ENCODE measurements at regions not wholly inside any gene's neighbourhood (a gene's known extent, or its start where the extent isn't known, plus 50 kb on each side); places are given as distances from the start of the nearest gene placed in this dataset.
"Not testable (repeated sequence)": the region's sequence is repeated elsewhere in the genome, so short reads cannot be mapped to it uniquely, and the experiment has no call there.

DNA sequence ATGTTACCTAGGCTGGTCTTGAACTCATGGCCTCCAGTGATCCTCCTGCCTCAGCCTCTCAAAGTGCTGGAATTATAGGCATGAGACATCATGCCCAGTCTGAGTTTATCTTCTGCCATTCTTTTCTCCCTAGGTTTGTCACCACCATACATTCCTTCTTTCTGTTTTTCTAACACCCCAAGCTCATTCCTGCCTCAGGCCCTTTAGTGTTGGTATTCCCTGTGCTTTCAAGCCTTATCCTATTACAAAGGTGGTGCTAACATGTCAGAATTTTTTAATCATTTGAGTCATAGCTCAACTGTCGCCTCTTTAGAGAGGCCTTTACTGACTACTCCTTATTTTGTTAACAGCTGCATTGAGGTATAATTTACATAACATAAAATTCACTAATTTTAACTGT is 221.1 kb upstream of the PRSS16 start:
- H3K4me1 Mint-ChIP-seq (ENCODE audit: low read depth in 2 of 2): no peaks in the 10 kb centered on the region
- DNase-seq: no peak
- peaks cover 32 to 43% of the 10 kb centered on the region in 2 donors for H3K27me3 Mint-ChIP-seq
- H3K4me3 Mint-ChIP-seq: no peak overlapping the region
- no peak overlapping the region for H3K27ac Mint-ChIP-seq
- ATAC-seq (replicated peaks): no peak
- H3K9me3 Mint-ChIP-seq: no peaks in the 10 kb centered on the region
- H3K36me3 Mint-ChIP-seq (ENCODE audit: insufficient read depth): peaks cover 4% of the 10 kb centered on the region

DNA sequence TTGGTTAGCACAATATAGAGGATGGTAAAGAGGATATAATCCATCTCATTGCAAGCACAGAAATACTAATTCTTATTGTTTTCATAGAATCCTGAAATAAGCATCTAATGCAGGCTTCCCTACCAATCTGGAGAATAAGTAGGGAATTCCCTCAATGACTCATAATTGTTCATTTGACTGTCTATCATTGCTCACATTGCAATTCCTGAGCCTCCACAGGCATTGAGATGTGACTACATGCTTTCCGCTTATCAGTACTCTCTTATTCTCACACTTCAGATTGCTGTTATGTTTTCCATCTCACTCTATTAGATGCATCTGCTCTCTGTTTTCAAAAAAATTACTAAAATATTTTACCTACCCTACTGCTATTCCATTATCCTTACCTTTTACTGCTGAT is 216.2 kb upstream of the PRSS16 start:
- no peaks in the 10 kb centered on the region for H3K9me3 Mint-ChIP-seq
- no peak overlapping the region for H3K27ac Mint-ChIP-seq
- H3K4me3 Mint-ChIP-seq: no peak overlapping the region
- ATAC-seq (replicated peaks): no peak
- no peak for DNase-seq
- H3K4me1 Mint-ChIP-seq (ENCODE audit: low read depth in 2 of 2): no peaks in the 10 kb centered on the region
- H3K27me3 Mint-ChIP-seq: peaks cover 58 to 73% of the 10 kb centered on the region in 2 donors
- peaks cover 4% of the 10 kb centered on the region for H3K36me3 Mint-ChIP-seq (ENCODE audit: insufficient read depth)

DNA sequence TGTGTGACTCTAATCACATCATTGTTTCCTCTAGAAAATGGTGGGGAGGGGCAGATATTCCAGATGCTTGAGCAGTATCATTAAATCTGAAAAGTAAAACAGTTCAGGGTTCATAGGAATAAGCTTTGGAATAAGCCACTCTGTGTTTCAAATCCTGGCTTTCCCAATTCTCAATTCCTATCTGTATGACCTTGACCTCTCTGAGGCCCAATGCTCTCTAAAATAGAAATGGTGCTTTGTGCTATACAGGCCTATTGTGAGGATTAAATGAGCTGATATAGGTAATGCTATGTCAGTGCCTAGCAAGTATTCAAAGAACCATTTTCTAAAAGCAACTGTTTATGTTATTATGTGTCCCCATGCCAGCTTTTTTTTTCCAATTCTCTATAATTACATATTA is 209.0 kb upstream of the PRSS16 start:
- H3K27ac Mint-ChIP-seq: no peak overlapping the region
- peaks cover 75 to 83% of the 10 kb centered on the region in 2 donors for H3K27me3 Mint-ChIP-seq
- H3K4me1 Mint-ChIP-seq (ENCODE audit: low read depth in 2 of 2): no peaks in the 10 kb centered on the region
- H3K9me3 Mint-ChIP-seq: no peaks in the 10 kb centered on the region
- H3K36me3 Mint-ChIP-seq (ENCODE audit: insufficient read depth): no peaks in the 10 kb centered on the region
- H3K4me3 Mint-ChIP-seq: no peak overlapping the region
- ATAC-seq (replicated peaks) (no peak), DNase-seq (no peak)

DNA sequence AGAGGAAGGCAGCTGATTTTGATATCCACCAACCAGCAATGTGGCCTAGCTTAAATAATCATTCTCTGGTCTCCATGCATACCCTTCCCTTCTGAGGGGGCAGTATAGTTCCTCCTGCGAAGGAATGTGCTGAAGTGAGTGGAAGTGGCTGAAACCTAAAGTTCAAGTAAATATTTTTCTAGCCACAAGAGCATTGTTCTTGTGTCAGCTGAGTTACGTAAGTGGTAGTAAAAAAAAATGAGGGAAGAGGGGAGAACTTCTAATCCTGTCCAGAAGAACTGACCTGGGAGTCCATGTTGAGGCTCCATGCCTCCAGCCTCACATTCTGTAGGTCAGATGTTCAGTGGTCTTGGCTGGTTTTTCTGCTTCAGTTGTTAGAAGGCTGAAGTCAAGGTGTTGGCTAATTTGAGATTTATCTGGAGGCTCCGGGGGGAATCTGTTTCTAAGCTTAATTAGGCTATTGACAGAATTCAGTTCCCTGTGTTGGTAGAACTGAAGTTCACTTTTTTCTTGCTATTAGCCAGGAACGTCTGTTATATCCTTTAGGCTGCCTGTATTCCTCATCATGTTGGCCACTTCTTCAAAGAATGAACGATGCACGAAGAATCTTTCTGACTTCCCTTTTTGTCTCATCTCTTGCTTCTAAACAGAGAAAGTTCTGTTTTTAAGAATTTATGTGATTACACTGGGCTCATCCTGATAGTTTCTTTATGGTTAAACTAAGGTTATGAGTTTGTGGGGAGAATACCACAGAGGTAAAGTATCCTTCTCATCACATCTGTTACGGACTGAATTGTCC is 207.1 kb upstream of the PRSS16 start:
- no peak for DNase-seq
- Mint-ChIP-seq H3K36me3 (ENCODE audit: insufficient read depth) (no peaks in the 10 kb centered on the region), H3K9me3 (no peaks in the 10 kb centered on the region), H3K27ac (no peak overlapping the region), H3K4me3 (no peak overlapping the region), H3K27me3 (peaks cover 69 to 75% of the 10 kb centered on the region in 2 donors), H3K4me1 (ENCODE audit: low read depth in 2 of 2) (no peaks in the 10 kb centered on the region)
- ATAC-seq (replicated peaks): no peak

DNA sequence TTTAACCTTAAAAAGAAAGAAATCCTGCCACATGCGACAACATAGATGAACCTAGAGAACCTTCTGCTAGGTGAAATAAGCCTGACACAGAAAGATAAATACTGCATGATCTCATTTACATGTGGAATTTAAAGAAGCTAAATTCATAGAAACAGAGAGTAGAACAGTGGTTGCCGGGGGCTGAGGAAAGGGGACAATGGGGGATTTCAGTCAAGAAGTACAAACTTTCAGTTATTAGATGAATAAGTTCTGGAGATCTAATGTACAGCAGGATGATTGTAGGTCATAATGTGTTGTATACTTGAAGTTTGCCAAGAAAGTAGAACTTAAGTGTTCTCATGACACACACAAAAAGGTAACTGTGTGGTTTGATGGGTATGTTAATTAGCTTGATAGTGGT is 204.3 kb upstream of the PRSS16 start:
- no peaks in the 10 kb centered on the region for H3K36me3 Mint-ChIP-seq (ENCODE audit: insufficient read depth)
- ATAC-seq (replicated peaks): no peak
- H3K9me3 Mint-ChIP-seq: no peaks in the 10 kb centered on the region
- H3K4me1 Mint-ChIP-seq (ENCODE audit: low read depth in 2 of 2): no peaks in the 10 kb centered on the region
- no peak for DNase-seq
- peaks cover 54 to 61% of the 10 kb centered on the region in 2 donors for H3K27me3 Mint-ChIP-seq
- no peak overlapping the region for H3K27ac Mint-ChIP-seq
- no peak overlapping the region for H3K4me3 Mint-ChIP-seq

DNA sequence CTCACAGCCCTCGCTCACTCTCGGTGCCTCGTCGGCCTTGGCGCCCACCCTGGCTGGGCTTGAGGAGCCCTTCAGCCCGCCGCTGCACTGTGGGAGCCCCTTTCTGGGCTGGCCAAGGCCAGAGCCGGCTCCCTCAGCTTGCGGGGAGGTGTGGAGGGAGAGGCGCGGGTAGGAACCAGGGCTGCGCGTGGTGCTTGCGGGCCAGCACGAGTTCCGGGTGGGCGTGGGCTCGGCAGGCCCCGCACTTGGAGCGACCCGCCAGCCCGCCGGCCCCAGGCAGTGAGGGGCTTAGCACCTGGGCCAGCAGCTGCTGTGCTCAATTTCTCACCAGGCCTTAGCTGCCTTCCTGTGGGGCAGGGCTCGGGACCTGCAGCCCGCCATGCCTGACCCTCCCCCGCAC is 202.4 kb upstream of the PRSS16 start:
- not testable (repeated sequence) for H3K9me3 Mint-ChIP-seq; DNase-seq; H3K36me3 Mint-ChIP-seq (ENCODE audit: insufficient read depth); ATAC-seq (replicated peaks); H3K27ac Mint-ChIP-seq; H3K4me1 Mint-ChIP-seq (ENCODE audit: low read depth in 2 of 2); H3K4me3 Mint-ChIP-seq
- H3K27me3 Mint-ChIP-seq: peaks cover 45 to 51% of the 10 kb centered on the region in 2 donors

DNA sequence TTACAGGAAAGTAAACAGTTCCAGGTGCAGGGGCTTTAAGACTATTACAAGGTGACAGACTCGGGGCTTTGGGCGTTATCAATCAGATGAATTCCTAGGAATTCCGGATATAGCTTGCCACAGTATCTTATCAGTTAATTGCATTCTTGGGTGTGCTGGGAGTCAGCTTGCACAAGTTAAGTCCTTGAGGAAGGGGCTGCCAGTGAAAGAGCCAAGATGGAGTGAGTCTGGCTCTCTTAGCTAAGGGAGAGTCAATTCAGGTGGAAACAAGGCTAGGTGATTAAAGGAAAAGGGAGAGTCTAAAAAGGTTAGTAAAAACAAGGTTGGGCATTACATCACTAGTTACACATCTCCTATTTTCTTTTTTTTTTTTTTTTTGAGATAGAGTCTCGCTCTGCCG is 199.8 kb upstream of the PRSS16 start:
- H3K27ac Mint-ChIP-seq; H3K4me1 Mint-ChIP-seq (ENCODE audit: low read depth in 2 of 2); ATAC-seq (replicated peaks); H3K9me3 Mint-ChIP-seq; H3K36me3 Mint-ChIP-seq (ENCODE audit: insufficient read depth); H3K4me3 Mint-ChIP-seq; DNase-seq: not testable (repeated sequence)
- H3K27me3 Mint-ChIP-seq: peaks cover 26 to 36% of the 10 kb centered on the region in 2 donors

DNA sequence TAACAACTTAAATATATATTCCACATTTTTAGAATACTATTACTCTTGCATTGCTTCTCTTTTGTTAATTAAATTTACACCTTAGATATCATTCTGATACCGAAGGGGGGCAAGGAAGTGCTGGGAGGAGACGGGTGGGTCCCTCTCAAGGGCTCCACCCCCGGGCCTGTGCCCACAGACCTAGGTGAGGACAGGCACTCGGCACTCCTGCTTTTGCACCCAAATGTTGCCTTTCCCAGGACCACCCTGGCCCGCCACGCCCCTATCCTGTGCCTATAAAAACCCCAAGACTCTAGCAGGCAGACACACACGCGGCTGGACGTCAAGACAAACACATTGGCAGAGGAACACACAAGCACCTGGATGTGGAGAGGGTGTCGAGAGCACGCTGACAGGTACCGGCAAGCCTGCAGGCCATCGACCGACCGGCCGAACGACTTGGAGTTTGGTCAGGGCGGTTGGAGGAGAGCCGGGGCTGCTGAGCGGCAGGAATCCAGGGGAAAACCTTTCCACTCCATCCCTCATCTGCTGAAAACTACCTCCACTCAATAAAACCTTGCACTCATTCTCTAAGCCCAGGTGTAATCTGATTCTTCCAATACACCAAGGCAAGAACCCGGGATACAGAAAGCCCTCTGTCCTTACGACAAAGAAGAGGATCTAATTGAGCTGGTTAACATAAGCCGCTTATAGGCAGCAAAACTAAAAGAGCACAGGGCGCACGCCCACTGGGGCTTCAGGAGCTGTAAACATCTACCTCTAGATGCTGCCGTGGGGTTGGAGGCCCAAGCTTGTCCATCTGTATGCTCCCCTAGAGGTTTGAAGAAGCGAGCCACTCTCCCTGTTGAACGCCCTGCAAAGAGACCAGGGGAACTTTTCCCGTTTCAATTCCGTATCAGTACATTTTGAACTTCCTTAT is 197.4 kb upstream of the PRSS16 start:
- Mint-ChIP-seq H3K9me3 (no peaks in the 10 kb centered on the region), H3K4me3 (no peak overlapping the region), H3K27ac (no peak overlapping the region), H3K27me3 (peaks cover 13 to 18% of the 10 kb centered on the region in 2 donors), H3K36me3 (ENCODE audit: insufficient read depth) (no peaks in the 10 kb centered on the region), H3K4me1 (ENCODE audit: low read depth in 2 of 2) (no peaks in the 10 kb centered on the region)
- DNase-seq (no peak), ATAC-seq (replicated peaks) (no peak)

DNA sequence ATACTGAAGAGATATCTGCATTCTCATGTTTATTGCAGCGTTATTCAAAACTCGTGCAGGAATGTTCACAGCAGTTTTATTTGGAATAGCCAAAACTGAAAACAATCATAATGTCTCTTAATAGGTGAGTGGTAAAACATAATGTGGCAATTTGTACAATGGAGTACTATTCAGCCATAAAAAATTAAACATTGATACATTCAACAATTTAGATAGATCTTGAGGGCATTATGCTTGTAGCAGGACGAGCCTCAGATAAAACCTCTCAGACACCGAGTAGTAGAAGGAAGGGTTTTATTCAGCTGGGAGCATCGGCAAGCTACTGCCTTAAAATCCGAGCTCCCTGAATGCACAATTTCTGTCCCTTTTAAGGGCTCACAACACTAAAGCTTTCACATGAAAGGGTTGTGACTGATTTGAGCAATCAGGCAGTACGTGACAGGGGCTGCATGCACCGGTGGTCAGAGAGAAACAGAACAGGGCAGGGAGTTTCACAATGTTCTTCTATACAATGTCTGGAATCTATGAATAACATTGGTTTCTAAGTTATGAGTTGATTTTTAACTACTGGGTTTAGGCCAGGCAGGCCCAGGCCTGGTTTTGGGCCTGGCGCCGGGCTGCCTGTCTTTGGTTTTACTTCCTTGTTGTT is 195.3 kb upstream of the PRSS16 start:
- H3K9me3 Mint-ChIP-seq; DNase-seq; H3K4me3 Mint-ChIP-seq; ATAC-seq (replicated peaks); H3K4me1 Mint-ChIP-seq (ENCODE audit: low read depth in 2 of 2); H3K27ac Mint-ChIP-seq; H3K36me3 Mint-ChIP-seq (ENCODE audit: insufficient read depth): not testable (repeated sequence)
- H3K27me3 Mint-ChIP-seq: peaks cover 29 to 37% of the 10 kb centered on the region in 2 donors

DNA sequence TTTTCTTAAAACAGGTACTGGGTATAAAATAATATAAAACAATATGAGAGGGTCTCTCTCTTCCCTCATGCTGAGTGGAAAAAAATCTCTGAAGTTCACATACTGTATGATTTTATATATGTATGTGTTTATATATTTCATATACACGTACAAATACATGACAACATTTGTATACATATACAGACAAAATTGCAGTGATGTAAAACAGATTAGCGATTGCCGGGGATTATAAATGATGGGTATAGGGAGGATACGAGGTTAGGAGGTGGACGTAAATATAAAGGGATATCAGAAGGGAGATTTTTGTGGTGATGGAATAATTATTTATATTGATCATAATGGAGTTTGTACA is 194.8 kb upstream of the PRSS16 start:
- Mint-ChIP-seq H3K36me3 (ENCODE audit: insufficient read depth) (no peaks in the 10 kb centered on the region), H3K4me1 (ENCODE audit: low read depth in 2 of 2) (no peaks in the 10 kb centered on the region), H3K9me3 (no peaks in the 10 kb centered on the region), H3K27ac (no peak overlapping the region), H3K27me3 (peaks cover 24 to 33% of the 10 kb centered on the region in 2 donors), H3K4me3 (no peak overlapping the region)
- no peak for ATAC-seq (replicated peaks)
- DNase-seq: no peak

DNA sequence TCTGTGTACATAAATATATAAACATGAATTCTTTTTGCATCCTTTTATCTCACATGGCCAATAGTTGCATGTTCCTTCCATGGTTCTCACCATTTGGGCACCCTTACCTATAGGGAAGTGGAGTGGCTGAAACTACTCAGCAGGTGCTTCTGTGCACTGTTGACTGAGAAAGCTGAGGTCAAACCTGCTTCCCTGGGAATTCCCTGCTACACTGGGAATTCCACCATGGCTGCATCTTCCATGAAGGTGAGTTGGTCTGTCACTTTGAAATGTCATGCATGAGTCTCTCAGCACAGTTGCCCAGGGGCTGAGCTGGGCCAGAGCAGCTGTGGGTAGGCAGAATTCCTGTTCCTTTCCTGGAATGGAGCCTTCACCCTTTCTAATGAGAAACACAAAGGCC is 193.8 kb upstream of the PRSS16 start:
- Mint-ChIP-seq H3K36me3 (ENCODE audit: insufficient read depth) (no peaks in the 10 kb centered on the region), H3K27me3 (peaks cover 29% of the 10 kb centered on the region in 2 donors), H3K4me3 (no peak overlapping the region), H3K4me1 (ENCODE audit: low read depth in 2 of 2) (no peaks in the 10 kb centered on the region), H3K9me3 (no peaks in the 10 kb centered on the region), H3K27ac (no peak overlapping the region)
- DNase-seq: no peak
- ATAC-seq (replicated peaks): no peak

DNA sequence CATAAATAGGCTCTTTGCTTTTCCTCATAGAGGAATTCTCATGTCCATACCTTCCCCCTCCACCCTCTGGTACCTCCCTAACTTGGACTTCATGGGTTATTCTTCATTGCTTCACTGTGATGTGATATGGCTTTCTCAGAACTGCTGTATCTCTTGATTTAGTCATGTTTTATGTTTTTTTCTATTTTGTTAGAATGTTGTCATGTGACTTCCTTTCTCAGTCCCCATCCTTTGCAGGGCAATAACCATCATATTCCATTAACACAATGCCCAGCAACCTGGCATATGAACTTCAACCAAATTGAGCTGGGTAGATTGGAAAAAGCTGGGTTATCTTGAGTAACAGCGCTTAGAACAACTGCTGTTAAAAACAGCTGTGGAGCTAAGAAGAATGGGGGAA is 190.9 kb upstream of the PRSS16 start:
- no peaks in the 10 kb centered on the region for H3K4me1 Mint-ChIP-seq (ENCODE audit: low read depth in 2 of 2)
- H3K4me3 Mint-ChIP-seq: no peak overlapping the region
- H3K9me3 Mint-ChIP-seq: no peaks in the 10 kb centered on the region
- no peak overlapping the region for H3K27ac Mint-ChIP-seq
- no peaks in the 10 kb centered on the region for H3K36me3 Mint-ChIP-seq (ENCODE audit: insufficient read depth)
- peaks cover 21 to 39% of the 10 kb centered on the region in 2 donors for H3K27me3 Mint-ChIP-seq
- ATAC-seq (replicated peaks) (no peak), DNase-seq (no peak)

DNA sequence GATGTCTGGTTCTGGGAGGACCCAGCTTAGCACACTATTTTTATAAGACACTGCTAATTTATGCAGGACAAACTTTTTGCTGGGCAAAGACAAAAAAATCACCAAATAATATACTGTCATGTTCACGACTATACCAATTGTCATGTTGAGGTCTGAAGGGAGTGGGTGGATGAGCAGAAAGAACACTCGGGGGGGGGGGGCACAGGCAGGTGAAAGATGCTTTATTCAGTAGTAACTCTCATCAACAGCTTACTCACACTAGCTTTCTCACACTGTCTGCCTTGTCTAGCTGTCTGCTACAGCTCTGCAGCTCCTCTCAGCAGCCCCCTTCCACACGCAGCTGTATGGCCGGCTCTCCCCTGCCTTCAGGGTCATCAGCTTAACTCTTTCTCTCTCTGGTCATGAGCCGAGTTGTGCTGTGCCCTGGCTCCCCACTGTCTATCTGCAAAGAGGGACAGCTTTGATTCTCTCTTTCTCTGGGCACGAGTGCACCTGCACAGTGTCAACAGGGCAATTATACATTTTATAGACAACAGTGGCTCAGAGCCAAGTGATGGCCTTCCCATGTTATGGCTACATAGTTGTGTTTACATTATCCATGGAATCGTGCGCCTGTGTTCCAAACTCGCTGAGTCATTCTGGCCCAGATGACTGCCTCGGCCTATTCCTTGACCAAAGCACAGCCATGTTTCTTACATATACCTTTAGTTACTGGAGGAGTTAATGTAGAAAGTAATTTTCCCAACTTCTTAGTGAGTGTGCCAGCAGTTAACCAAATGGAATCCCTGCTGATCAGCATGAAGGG is 187.7 kb upstream of the PRSS16 start:
- Mint-ChIP-seq H3K9me3 (no peaks in the 10 kb centered on the region), H3K4me1 (ENCODE audit: low read depth in 2 of 2) (no peaks in the 10 kb centered on the region), H3K36me3 (ENCODE audit: insufficient read depth) (no peaks in the 10 kb centered on the region), H3K27me3 (peaks cover 21 to 49% of the 10 kb centered on the region in 2 donors), H3K27ac (no peak overlapping the region), H3K4me3 (no peak overlapping the region)
- ATAC-seq (replicated peaks) (no peak), DNase-seq (no peak)

Measured in effector memory CD8-positive, alpha-beta T cell (primary cell).